Activated T-cell treated with anti-CD3 and anti-CD28 coated beads for 24 hours (primary cell): ENCODE measurements at regions not wholly inside any gene's neighbourhood (a gene's known extent, or its start where the extent isn't known, plus 50 kb on each side); places are given as distances from the start of the nearest gene placed in this dataset.

Source experiments
- DNase-seq: peaks from one replicate; pipeline ENCODE4 v3.0.0-alpha.2; 2020; ENCODE audit warnings: low read depth

GRCh38 chr1:234975122-234975940, 153.3 kb downstream of the TOMM20 start:
- DNase-seq = no peak

- DNase-seq = no peak
Measured at GRCh38 chr1:234973426-234974250, 155.0 kb downstream of the TOMM20 start.

- no peak for DNase-seq
Measured at GRCh38 chr1:234972411-234973191, 156.0 kb downstream of the TOMM20 start.

GRCh38 chr1:234971586-234972297, 156.9 kb downstream of the TOMM20 start:
- no peak for DNase-seq

GRCh38 chr1:234970731-234971476, 157.7 kb downstream of the TOMM20 start:
- DNase-seq = no peak

- DNase-seq = no peak
Measured at GRCh38 chr1:234970401-234970730, 158.3 kb downstream of the TOMM20 start.

- DNase-seq = no peak
Measured at GRCh38 chr1:234969581-234970400, 158.8 kb downstream of the TOMM20 start.

GRCh38 chr1:234969011-234969441, 159.6 kb downstream of the TOMM20 start:
- DNase-seq = no peak

GRCh38 chr1:234968451-234968850, 160.2 kb downstream of the TOMM20 start:
- no peak for DNase-seq

GRCh38 chr1:234967121-234967520, 161.5 kb downstream of the TOMM20 start:
- no peak for DNase-seq

- DNase-seq = no peak
Measured at GRCh38 chr1:234965111-234965510, 163.5 kb downstream of the TOMM20 start.

- DNase-seq = no peak
Measured at GRCh38 chr1:234963904-234964702, 164.5 kb downstream of the TOMM20 start.

GRCh38 chr1:234963180-234963903, 165.3 kb downstream of the TOMM20 start:
- DNase-seq = peak; percentile 83

GRCh38 chr1:234962340-234962989, 166.2 kb downstream of the TOMM20 start:
- DNase-seq = no peak

- no peak for DNase-seq
Measured at GRCh38 chr1:234961456-234962339, 166.9 kb downstream of the TOMM20 start.

- DNase-seq = no peak
Measured at GRCh38 chr1:234960722-234961455, 167.7 kb downstream of the TOMM20 start.
